ENCODE measurements at regions not wholly inside any gene's neighbourhood (a gene's known extent, or its start where the extent isn't known, plus 50 kb on each side); places are given as distances from the start of the nearest gene placed in this dataset.

DNA sequence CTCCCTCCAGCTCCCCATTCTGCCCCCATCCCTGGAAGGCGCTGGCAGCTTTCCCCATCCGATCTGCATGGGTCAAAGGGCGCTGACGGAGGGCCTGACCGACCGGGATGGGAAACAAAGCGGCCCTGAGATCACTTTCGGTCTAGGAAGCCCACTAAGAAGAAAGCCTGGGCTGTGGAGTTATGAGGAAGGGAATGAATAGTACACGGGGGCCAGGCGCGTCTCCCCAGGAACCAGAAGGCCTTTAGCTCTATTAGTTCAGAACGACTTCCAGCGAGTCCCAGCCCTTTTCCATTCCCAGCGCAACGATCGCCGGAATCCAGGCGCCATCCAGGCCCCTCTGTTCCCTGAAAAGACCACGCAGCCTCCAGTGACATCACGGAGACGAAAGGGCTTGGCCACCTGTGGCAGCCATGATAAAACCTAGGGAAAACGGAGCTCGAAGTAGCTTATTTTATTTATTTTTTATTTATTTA is 70.1 kb upstream of the CCDC180 start (continued):
- TF ChIP-seq, protein P1, sequence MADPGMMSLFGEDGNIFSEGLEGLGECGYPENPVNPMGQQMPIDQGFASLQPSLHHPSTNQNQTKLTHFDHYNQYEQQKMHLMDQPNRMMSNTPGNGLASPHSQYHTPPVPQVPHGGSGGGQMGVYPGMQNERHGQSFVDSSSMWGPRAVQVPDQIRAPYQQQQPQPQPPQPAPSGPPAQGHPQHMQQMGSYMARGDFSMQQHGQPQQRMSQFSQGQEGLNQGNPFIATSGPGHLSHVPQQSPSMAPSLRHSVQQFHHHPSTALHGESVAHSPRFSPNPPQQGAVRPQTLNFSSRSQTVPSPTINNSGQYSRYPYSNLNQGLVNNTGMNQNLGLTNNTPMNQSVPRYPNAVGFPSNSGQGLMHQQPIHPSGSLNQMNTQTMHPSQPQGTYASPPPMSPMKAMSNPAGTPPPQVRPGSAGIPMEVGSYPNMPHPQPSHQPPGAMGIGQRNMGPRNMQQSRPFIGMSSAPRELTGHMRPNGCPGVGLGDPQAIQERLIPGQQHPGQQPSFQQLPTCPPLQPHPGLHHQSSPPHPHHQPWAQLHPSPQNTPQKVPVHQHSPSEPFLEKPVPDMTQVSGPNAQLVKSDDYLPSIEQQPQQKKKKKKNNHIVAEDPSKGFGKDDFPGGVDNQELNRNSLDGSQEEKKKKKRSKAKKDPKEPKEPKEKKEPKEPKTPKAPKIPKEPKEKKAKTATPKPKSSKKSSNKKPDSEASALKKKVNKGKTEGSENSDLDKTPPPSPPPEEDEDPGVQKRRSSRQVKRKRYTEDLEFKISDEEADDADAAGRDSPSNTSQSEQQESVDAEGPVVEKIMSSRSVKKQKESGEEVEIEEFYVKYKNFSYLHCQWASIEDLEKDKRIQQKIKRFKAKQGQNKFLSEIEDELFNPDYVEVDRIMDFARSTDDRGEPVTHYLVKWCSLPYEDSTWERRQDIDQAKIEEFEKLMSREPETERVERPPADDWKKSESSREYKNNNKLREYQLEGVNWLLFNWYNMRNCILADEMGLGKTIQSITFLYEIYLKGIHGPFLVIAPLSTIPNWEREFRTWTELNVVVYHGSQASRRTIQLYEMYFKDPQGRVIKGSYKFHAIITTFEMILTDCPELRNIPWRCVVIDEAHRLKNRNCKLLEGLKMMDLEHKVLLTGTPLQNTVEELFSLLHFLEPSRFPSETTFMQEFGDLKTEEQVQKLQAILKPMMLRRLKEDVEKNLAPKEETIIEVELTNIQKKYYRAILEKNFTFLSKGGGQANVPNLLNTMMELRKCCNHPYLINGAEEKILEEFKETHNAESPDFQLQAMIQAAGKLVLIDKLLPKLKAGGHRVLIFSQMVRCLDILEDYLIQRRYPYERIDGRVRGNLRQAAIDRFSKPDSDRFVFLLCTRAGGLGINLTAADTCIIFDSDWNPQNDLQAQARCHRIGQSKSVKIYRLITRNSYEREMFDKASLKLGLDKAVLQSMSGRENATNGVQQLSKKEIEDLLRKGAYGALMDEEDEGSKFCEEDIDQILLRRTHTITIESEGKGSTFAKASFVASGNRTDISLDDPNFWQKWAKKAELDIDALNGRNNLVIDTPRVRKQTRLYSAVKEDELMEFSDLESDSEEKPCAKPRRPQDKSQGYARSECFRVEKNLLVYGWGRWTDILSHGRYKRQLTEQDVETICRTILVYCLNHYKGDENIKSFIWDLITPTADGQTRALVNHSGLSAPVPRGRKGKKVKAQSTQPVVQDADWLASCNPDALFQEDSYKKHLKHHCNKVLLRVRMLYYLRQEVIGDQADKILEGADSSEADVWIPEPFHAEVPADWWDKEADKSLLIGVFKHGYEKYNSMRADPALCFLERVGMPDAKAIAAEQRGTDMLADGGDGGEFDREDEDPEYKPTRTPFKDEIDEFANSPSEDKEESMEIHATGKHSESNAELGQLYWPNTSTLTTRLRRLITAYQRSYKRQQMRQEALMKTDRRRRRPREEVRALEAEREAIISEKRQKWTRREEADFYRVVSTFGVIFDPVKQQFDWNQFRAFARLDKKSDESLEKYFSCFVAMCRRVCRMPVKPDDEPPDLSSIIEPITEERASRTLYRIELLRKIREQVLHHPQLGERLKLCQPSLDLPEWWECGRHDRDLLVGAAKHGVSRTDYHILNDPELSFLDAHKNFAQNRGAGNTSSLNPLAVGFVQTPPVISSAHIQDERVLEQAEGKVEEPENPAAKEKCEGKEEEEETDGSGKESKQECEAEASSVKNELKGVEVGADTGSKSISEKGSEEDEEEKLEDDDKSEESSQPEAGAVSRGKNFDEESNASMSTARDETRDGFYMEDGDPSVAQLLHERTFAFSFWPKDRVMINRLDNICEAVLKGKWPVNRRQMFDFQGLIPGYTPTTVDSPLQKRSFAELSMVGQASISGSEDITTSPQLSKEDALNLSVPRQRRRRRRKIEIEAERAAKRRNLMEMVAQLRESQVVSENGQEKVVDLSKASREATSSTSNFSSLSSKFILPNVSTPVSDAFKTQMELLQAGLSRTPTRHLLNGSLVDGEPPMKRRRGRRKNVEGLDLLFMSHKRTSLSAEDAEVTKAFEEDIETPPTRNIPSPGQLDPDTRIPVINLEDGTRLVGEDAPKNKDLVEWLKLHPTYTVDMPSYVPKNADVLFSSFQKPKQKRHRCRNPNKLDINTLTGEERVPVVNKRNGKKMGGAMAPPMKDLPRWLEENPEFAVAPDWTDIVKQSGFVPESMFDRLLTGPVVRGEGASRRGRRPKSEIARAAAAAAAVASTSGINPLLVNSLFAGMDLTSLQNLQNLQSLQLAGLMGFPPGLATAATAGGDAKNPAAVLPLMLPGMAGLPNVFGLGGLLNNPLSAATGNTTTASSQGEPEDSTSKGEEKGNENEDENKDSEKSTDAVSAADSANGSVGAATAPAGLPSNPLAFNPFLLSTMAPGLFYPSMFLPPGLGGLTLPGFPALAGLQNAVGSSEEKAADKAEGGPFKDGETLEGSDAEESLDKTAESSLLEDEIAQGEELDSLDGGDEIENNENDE (IDR thresholded peaks at IDR 0.05; ENCODE audit: insufficient replicate concordance, low read length): no peak
- TF ChIP-seq POU5F1 (IDR thresholded peaks at IDR 0.05; ENCODE audit: low read depth, low read length) (no peak), CHD2 (IDR thresholded peaks at IDR 0.05; ENCODE audit: low read length) (no peak)

Measured in H1 (cell line).